ENCODE measurements at regions not wholly inside any gene's neighbourhood (a gene's known extent, or its start where the extent isn't known, plus 50 kb on each side); places are given as distances from the start of the nearest gene placed in this dataset.
"Not testable (repeated sequence)": the region's sequence is repeated elsewhere in the genome, so short reads cannot be mapped to it uniquely, and the experiment has no call there.

- DNase-seq (ENCODE audit: low read depth, low spot score): no peak
Measured at GRCh38 chr2:212777020-212777491, 238.5 kb upstream of the ERBB4 start.

- no peak for DNase-seq (ENCODE audit: low read depth, low spot score)
Measured at GRCh38 chr2:212773808-212774339, 235.3 kb upstream of the ERBB4 start.

- DNase-seq (ENCODE audit: low read depth, low spot score): no peak
Measured at GRCh38 chr2:212770240-212770639, 231.6 kb upstream of the ERBB4 start.

GRCh38 chr2:212766921-212767320 is 228.3 kb upstream of the ERBB4 start:
- DNase-seq (ENCODE audit: low read depth, low spot score): no peak

GRCh38 chr2:212752730-212753351 is 214.2 kb upstream of the ERBB4 start:
- DNase-seq (ENCODE audit: low read depth, low spot score): no peak

- no peak for DNase-seq (ENCODE audit: low read depth, low spot score)
Measured at GRCh38 chr2:212745359-212745758, 206.8 kb upstream of the ERBB4 start.

GRCh38 chr2:212737392-212738172 is 199.0 kb upstream of the ERBB4 start:
- DNase-seq (ENCODE audit: low read depth, low spot score): no peak

GRCh38 chr2:212736385-212736726 is 197.8 kb upstream of the ERBB4 start:
- DNase-seq (ENCODE audit: low read depth, low spot score): no peak

- DNase-seq (ENCODE audit: low read depth, low spot score): no peak
Measured at GRCh38 chr2:212733273-212733672, 194.7 kb upstream of the ERBB4 start.

- DNase-seq (ENCODE audit: low read depth, low spot score): no peak
Measured at GRCh38 chr2:212732860-212733259, 194.3 kb upstream of the ERBB4 start.

GRCh38 chr2:212730994-212731393 is 192.4 kb upstream of the ERBB4 start:
- no peak for DNase-seq (ENCODE audit: low read depth, low spot score)

- no peak for DNase-seq (ENCODE audit: low read depth, low spot score)
Measured at GRCh38 chr2:212728717-212729116, 190.1 kb upstream of the ERBB4 start.

- DNase-seq (ENCODE audit: low read depth, low spot score): no peak
Measured at GRCh38 chr2:212727751-212728150, 189.1 kb upstream of the ERBB4 start.

GRCh38 chr2:212726403-212726802 is 187.8 kb upstream of the ERBB4 start:
- no peak for DNase-seq (ENCODE audit: low read depth, low spot score)

GRCh38 chr2:212725180-212725579 is 186.6 kb upstream of the ERBB4 start:
- DNase-seq (ENCODE audit: low read depth, low spot score): no peak

- no peak for DNase-seq (ENCODE audit: low read depth, low spot score)
Measured at GRCh38 chr2:212723226-212723625, 184.6 kb upstream of the ERBB4 start.

GRCh38 chr2:212722046-212722445 is 183.4 kb upstream of the ERBB4 start:
- DNase-seq (ENCODE audit: low read depth, low spot score): no peak

- DNase-seq (ENCODE audit: low read depth, low spot score): no peak
Measured at GRCh38 chr2:212721026-212721451, 182.4 kb upstream of the ERBB4 start.

- DNase-seq (ENCODE audit: low read depth, low spot score): not testable (repeated sequence)
Measured at GRCh38 chr2:212715411-212715810, 176.8 kb upstream of the ERBB4 start.

GRCh38 chr2:212713681-212714080 is 175.1 kb upstream of the ERBB4 start:
- no peak for DNase-seq (ENCODE audit: low read depth, low spot score)

- no peak for DNase-seq (ENCODE audit: low read depth, low spot score)
Measured at GRCh38 chr2:212712991-212713390, 174.4 kb upstream of the ERBB4 start.

GRCh38 chr2:212712466-212712865 is 173.9 kb upstream of the ERBB4 start:
- DNase-seq (ENCODE audit: low read depth, low spot score): no peak

- DNase-seq (ENCODE audit: low read depth, low spot score): no peak
Measured at GRCh38 chr2:212711856-212712255, 173.3 kb upstream of the ERBB4 start.

Data from brain pericyte (primary cell).